ENCODE measurements at regions not wholly inside any gene's neighbourhood (a gene's known extent, or its start where the extent isn't known, plus 50 kb on each side); places are given as distances from the start of the nearest gene placed in this dataset.

DNA sequence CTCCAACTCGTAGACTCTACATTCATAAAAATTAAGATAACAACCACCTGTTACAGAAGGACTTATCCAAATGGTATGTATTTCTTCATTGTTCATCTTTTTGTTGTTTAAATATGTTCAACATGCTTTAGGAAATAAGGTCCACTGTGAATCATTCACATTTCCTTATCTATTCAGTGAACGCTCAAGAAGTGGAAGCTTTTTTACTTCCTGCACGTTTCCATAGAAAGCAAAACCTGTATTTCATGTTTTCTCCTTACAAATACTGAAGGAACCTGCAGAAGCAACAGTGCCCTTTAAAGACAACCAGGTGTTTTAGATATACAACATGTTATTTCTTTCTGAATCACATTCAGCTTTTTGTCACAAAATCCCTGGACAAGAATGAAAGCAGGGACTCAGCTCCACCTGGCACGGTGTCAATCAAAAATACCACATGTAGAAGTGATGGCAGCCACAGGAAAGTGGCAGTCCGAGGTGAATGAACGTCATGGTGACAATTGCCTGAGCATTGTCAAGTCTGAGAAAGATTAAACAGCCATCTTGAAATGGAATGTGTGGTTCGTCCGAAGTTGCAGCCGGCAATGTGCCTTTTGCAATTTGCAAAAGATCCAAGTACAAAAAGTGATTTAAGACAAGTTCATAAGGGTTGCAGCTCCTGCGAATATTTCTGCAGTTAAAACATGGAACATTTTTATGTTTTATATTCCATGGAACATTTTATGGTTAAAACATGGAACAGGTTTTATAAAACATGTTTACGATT is 66.7 kb upstream of the RIPOR2 start:
- Histone ChIP-seq H3K4me1 (ENCODE audit: control insufficient read depth, insufficient read depth, low read length) (peaks cover 2% of the 10 kb centered on the region), H3K27ac (ENCODE audit: low read length) (no peak overlapping the region), H3K27me3 (ENCODE audit: control insufficient read depth, insufficient read depth, low read length) (no peaks in the 10 kb centered on the region), H3K36me3 (ENCODE audit: control insufficient read depth, insufficient read depth, low read length) (no peaks in the 10 kb centered on the region), H3K4me3 (ENCODE audit: low read length) (no peak overlapping the region), H3K9me3 (replicated peaks; ENCODE audit: control insufficient read depth, low read depth, low read length) (no peaks in the 10 kb centered on the region)
- 52% methylated on average over 3 of the region's 11 CpGs for WGBS (ENCODE audit: insufficient coverage)
- DNase-seq: peak; percentile 46

- no peaks in the 10 kb centered on the region for H3K27me3 ChIP-seq (ENCODE audit: control insufficient read depth, insufficient read depth, low read length)
- H3K36me3 ChIP-seq (ENCODE audit: control insufficient read depth, insufficient read depth, low read length): no peaks in the 10 kb centered on the region
- no peak overlapping the region for H3K27ac ChIP-seq (ENCODE audit: low read length)
- H3K4me1 ChIP-seq (ENCODE audit: control insufficient read depth, insufficient read depth, low read length): peaks cover 2% of the 10 kb centered on the region
- H3K4me3 ChIP-seq (ENCODE audit: low read length): no peak overlapping the region
- H3K9me3 ChIP-seq (replicated peaks; ENCODE audit: control insufficient read depth, low read depth, low read length): no peaks in the 10 kb centered on the region
- whole genome bisulfite sequencing (ENCODE audit: insufficient coverage): 58% methylated on average over 1 of the region's 2 CpGs
- DNase-seq: no peak
These were observed 68.6 kb upstream of the RIPOR2 start for GRCh38 chr6:25004357-25004756.

- no peak overlapping the region for H3K27ac ChIP-seq (ENCODE audit: low read length)
- no peak for DNase-seq
- no peaks in the 10 kb centered on the region for H3K9me3 ChIP-seq (replicated peaks; ENCODE audit: control insufficient read depth, low read depth, low read length)
- no peaks in the 10 kb centered on the region for H3K27me3 ChIP-seq (ENCODE audit: control insufficient read depth, insufficient read depth, low read length)
- H3K4me1 ChIP-seq (ENCODE audit: control insufficient read depth, insufficient read depth, low read length): peaks cover 2% of the 10 kb centered on the region
- WGBS (ENCODE audit: insufficient coverage): 92% methylated on average over 3 of the region's 4 CpGs
- H3K36me3 ChIP-seq (ENCODE audit: control insufficient read depth, insufficient read depth, low read length): no peaks in the 10 kb centered on the region
- H3K4me3 ChIP-seq (ENCODE audit: low read length): no peak overlapping the region
These were observed 69.2 kb upstream of the RIPOR2 start for GRCh38 chr6:25005010-25005409.

GRCh38 chr6:25006075-25006474 is 70.3 kb upstream of the RIPOR2 start:
- no peak overlapping the region for H3K4me3 ChIP-seq (ENCODE audit: low read length)
- no peaks in the 10 kb centered on the region for H3K9me3 ChIP-seq (replicated peaks; ENCODE audit: control insufficient read depth, low read depth, low read length)
- no CpG with 5 or more reads among the region's 1 CpG for WGBS (ENCODE audit: insufficient coverage)
- H3K36me3 ChIP-seq (ENCODE audit: control insufficient read depth, insufficient read depth, low read length): no peaks in the 10 kb centered on the region
- H3K4me1 ChIP-seq (ENCODE audit: control insufficient read depth, insufficient read depth, low read length): peaks cover 2% of the 10 kb centered on the region
- H3K27ac ChIP-seq (ENCODE audit: low read length): no peak overlapping the region
- no peaks in the 10 kb centered on the region for H3K27me3 ChIP-seq (ENCODE audit: control insufficient read depth, insufficient read depth, low read length)
- DNase-seq: no peak

DNA sequence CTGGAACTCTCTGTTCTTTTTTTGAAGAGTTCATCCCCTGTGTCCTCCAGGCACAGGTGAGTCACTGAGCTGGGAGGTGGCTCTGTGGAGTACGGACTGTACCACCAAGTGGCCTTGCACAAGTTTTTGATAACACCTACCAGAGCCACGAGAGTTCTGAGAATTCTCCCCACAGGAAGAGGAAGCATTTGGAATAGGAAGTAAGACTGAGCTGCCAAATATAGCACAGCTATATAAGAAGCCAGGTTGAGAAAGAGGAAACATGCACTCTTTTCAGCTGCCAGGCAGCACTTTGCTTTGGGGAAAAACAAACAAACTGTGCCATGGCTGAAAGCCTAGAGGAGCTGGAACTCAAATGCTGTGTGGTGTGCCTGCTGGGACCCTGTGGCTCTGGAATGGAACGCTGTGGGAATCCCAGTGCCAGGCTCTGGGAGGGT is 70.8 kb upstream of the RIPOR2 start:
- Histone ChIP-seq H3K9me3 (replicated peaks; ENCODE audit: control insufficient read depth, low read depth, low read length) (no peaks in the 10 kb centered on the region), H3K4me3 (ENCODE audit: low read length) (no peak overlapping the region), H3K4me1 (ENCODE audit: control insufficient read depth, insufficient read depth, low read length) (peaks cover 2% of the 10 kb centered on the region), H3K27ac (ENCODE audit: low read length) (peak overlapping the region; percentile 67), H3K27me3 (ENCODE audit: control insufficient read depth, insufficient read depth, low read length) (no peaks in the 10 kb centered on the region), H3K36me3 (ENCODE audit: control insufficient read depth, insufficient read depth, low read length) (no peaks in the 10 kb centered on the region)
- peak; percentile 83 for DNase-seq
- 40% methylated on average over 1 of the region's 3 CpGs for WGBS (ENCODE audit: insufficient coverage)

GRCh38 chr6:25007269-25007699 is 71.5 kb upstream of the RIPOR2 start:
- Histone ChIP-seq H3K4me1 (ENCODE audit: control insufficient read depth, insufficient read depth, low read length) (peaks cover 2% of the 10 kb centered on the region), H3K36me3 (ENCODE audit: control insufficient read depth, insufficient read depth, low read length) (no peaks in the 10 kb centered on the region), H3K4me3 (ENCODE audit: low read length) (no peak overlapping the region), H3K27me3 (ENCODE audit: control insufficient read depth, insufficient read depth, low read length) (no peaks in the 10 kb centered on the region), H3K9me3 (replicated peaks; ENCODE audit: control insufficient read depth, low read depth, low read length) (no peaks in the 10 kb centered on the region), H3K27ac (ENCODE audit: low read length) (peak overlapping the region; percentile 67)
- WGBS (ENCODE audit: insufficient coverage): 71% methylated on average over 1 of the region's 3 CpGs
- no peak for DNase-seq

DNA sequence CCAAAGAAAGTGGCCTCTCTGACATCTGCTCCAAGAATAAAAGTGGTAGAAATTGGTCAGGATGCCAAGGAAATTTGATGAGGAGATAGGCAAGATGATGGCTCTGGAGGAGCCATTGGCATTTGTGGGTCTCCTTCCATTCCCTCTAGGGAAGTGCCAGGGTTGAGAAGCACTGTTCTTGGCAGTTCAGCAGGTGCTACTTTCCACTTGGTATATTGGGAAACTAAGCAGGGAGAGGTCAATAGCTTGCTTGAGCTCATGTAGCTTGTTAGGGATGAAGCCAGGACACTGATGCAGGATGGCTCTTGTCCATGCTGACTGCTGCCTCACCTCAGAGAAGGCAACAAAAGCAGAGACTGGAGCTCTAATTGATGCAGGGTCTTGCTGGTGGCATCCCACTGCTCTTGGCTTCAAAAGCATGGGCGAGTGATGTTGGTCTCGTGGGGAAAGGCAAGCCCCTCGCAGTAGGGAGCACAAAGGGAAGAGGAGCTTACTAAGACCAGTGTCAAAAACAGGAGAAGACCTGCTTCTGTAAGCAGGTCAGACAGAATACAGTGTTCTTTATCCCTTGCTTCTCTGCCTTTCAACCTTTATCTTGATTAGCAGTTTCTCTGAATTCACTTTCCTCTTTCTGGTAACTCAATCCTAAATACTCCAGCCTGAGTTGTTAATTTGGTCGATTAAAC is 73.1 kb upstream of the RIPOR2 start:
- no peak overlapping the region for H3K27ac ChIP-seq (ENCODE audit: low read length)
- no peak overlapping the region for H3K4me3 ChIP-seq (ENCODE audit: low read length)
- no peaks in the 10 kb centered on the region for H3K9me3 ChIP-seq (replicated peaks; ENCODE audit: control insufficient read depth, low read depth, low read length)
- no peak for DNase-seq
- no peaks in the 10 kb centered on the region for H3K27me3 ChIP-seq (ENCODE audit: control insufficient read depth, insufficient read depth, low read length)
- 71% methylated on average over 3 of the region's 4 CpGs for WGBS (ENCODE audit: insufficient coverage)
- H3K36me3 ChIP-seq (ENCODE audit: control insufficient read depth, insufficient read depth, low read length): no peaks in the 10 kb centered on the region
- peaks cover 2% of the 10 kb centered on the region for H3K4me1 ChIP-seq (ENCODE audit: control insufficient read depth, insufficient read depth, low read length)

DNA sequence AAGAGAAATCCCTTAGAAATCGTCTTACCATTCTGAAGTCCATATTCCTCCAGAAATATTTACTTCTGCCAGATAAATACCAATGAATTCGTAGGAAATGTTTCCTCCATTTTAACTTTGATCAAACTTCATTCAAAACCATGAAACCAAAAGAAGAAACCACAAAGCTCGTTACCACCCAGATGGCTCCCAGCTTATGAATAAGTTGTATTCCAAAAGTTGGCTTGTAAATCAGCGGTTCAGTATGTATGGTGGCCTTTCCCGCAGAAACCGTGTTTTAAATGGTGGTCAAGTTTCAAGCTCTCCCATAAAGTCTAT is 73.6 kb upstream of the RIPOR2 start:
- no peak overlapping the region for H3K4me3 ChIP-seq (ENCODE audit: low read length)
- DNase-seq: no peak
- no peak overlapping the region for H3K27ac ChIP-seq (ENCODE audit: low read length)
- H3K4me1 ChIP-seq (ENCODE audit: control insufficient read depth, insufficient read depth, low read length): peaks cover 2% of the 10 kb centered on the region
- no peaks in the 10 kb centered on the region for H3K36me3 ChIP-seq (ENCODE audit: control insufficient read depth, insufficient read depth, low read length)
- no CpG with 5 or more reads among the region's 6 CpGs for WGBS (ENCODE audit: insufficient coverage)
- no peaks in the 10 kb centered on the region for H3K9me3 ChIP-seq (replicated peaks; ENCODE audit: control insufficient read depth, low read depth, low read length)
- no peaks in the 10 kb centered on the region for H3K27me3 ChIP-seq (ENCODE audit: control insufficient read depth, insufficient read depth, low read length)

- H3K36me3 ChIP-seq (ENCODE audit: control insufficient read depth, insufficient read depth, low read length): no peaks in the 10 kb centered on the region
- H3K27ac ChIP-seq (ENCODE audit: low read length): no peak overlapping the region
- H3K27me3 ChIP-seq (ENCODE audit: control insufficient read depth, insufficient read depth, low read length): no peaks in the 10 kb centered on the region
- H3K9me3 ChIP-seq (replicated peaks; ENCODE audit: control insufficient read depth, low read depth, low read length): no peaks in the 10 kb centered on the region
- H3K4me3 ChIP-seq (ENCODE audit: low read length): no peak overlapping the region
- DNase-seq: no peak
- 75% methylated on average over 4 of the region's 6 CpGs for WGBS (ENCODE audit: insufficient coverage)
- H3K4me1 ChIP-seq (ENCODE audit: control insufficient read depth, insufficient read depth, low read length): peaks cover 5% of the 10 kb centered on the region
These were observed 74.4 kb upstream of the RIPOR2 start for GRCh38 chr6:25010176-25010575.

GRCh38 chr6:25010902-25011625 is 75.3 kb upstream of the RIPOR2 start:
- H3K27ac ChIP-seq (ENCODE audit: low read length): no peak overlapping the region
- peaks cover 5% of the 10 kb centered on the region for H3K4me1 ChIP-seq (ENCODE audit: control insufficient read depth, insufficient read depth, low read length)
- H3K9me3 ChIP-seq (replicated peaks; ENCODE audit: control insufficient read depth, low read depth, low read length): no peaks in the 10 kb centered on the region
- H3K27me3 ChIP-seq (ENCODE audit: control insufficient read depth, insufficient read depth, low read length): no peaks in the 10 kb centered on the region
- DNase-seq: no peak
- H3K4me3 ChIP-seq (ENCODE audit: low read length): no peak overlapping the region
- 83% methylated on average over 1 of the region's 3 CpGs for WGBS (ENCODE audit: insufficient coverage)
- no peaks in the 10 kb centered on the region for H3K36me3 ChIP-seq (ENCODE audit: control insufficient read depth, insufficient read depth, low read length)
